ENCODE measurements at regions not wholly inside any gene's neighbourhood (a gene's known extent, or its start where the extent isn't known, plus 50 kb on each side); places are given as distances from the start of the nearest gene placed in this dataset.

DNA sequence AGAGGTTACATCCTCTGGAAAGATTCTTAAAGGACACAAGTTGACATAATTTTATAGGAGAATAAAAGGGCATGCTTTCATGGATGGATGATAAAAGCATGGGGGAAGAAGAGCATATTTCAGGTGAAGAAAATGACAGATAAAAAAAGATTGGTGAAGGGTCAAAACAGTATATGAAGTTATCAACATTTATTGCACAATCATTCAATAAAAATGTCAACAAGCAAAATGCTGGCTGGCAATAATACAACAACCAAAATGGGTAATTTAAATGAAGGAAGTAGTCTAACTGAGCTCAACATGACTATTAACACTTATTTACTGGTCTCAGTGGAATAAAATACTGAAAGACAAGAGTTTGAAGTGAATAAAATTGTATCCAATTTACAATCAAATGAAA, 696.7 kb downstream of the SQOR start:
- TF ChIP-seq, protein P1, sequence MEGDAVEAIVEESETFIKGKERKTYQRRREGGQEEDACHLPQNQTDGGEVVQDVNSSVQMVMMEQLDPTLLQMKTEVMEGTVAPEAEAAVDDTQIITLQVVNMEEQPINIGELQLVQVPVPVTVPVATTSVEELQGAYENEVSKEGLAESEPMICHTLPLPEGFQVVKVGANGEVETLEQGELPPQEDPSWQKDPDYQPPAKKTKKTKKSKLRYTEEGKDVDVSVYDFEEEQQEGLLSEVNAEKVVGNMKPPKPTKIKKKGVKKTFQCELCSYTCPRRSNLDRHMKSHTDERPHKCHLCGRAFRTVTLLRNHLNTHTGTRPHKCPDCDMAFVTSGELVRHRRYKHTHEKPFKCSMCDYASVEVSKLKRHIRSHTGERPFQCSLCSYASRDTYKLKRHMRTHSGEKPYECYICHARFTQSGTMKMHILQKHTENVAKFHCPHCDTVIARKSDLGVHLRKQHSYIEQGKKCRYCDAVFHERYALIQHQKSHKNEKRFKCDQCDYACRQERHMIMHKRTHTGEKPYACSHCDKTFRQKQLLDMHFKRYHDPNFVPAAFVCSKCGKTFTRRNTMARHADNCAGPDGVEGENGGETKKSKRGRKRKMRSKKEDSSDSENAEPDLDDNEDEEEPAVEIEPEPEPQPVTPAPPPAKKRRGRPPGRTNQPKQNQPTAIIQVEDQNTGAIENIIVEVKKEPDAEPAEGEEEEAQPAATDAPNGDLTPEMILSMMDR (IDR thresholded peaks at IDR 0.05): no peak
- intact Hi-C loops (cut with DNase I): no loop called here
- no peak overlapping the region for H3K27ac ChIP-seq
- peaks cover 0 to under 1% (median 0%) of the 10 kb centered on the region in 11 donors for H3K9me3 ChIP-seq
- no peak overlapping the region for H3K4me3 ChIP-seq
- no peak for DNase-seq
- no peaks in the 10 kb centered on the region for H3K27me3 ChIP-seq
- no peaks in the 10 kb centered on the region for H3K36me3 ChIP-seq
- ATAC-seq: no peak
- H3K4me1 ChIP-seq: no peaks in the 10 kb centered on the region

DNA sequence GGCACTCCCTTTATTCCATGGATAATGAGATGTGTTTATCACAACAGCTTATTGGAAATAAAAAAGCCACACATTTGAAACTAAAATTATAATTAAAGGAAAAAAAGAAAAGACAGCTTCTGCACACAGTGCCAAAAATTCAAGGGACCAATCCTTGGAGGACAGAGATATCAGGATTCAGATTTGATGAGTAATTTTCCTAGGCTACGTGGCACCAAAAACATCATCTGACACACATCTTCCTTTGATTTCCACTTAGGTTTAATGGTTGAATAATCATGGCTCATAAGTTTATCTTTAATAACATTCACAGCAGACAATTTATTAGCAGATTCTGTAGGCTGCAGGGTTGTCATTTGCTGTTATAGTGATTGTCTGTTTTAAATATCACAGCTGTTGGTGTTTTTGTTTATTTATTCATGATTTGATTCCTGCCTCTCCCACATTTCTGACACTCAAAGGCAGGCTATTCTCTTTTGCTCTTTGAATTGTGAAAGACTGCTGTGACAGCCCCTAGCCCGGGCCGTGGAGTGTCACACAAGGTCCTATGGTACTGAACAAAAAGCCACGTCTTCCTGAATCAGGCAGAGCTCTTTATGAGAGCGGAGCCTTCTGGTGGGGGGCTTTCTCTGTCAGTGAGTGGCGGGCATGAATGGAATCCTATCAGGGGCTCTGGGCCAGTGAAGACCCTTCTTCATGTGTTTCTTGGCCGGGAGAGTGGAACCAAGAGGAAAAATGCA, 708.5 kb downstream of the SQOR start:
- no peaks in the 10 kb centered on the region for H3K36me3 ChIP-seq
- H3K4me1 ChIP-seq: no peaks in the 10 kb centered on the region
- intact Hi-C loops (cut with DNase I): no loop called here
- H3K27me3 ChIP-seq: no peaks in the 10 kb centered on the region
- WGBS, 2 donors: 68 to 75% methylated on average over 7 of the region's 7 CpGs
- DNase-seq (no peak), ATAC-seq (no peak)
- H3K27ac ChIP-seq: no peak overlapping the region
- H3K4me3 ChIP-seq: no peak overlapping the region
- no peaks in the 10 kb centered on the region for H3K9me3 ChIP-seq
- TF ChIP-seq, protein P1 (IDR thresholded peaks at IDR 0.05): no peak

DNA sequence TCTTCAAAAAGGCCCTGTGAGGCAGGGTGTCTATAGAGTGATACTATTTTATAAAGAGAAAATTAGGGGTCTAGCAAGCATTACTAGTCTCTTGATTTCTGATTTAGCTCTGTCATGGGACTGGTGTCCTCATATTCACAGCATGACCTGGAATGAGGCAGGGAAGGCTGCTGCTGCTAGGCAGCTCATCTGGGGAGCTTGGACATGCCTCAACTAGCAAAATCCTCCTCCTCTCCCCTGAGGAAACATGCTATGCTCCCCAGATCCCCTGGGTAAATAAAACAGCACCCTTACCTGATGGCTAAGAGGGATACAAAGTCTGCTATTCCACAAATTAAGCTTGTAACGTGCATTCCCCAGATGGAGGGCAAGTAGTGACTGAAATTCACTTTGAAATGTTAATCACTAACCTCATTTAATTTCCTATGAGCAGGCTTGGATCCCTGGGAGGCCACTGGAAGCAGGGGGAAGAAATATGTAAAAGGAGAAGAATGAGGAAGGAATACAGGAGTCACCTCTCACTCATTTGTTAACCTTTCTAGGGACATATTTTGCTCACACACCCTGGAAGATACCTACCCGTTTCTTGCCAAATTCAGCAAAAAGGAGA, 709.4 kb downstream of the SQOR start:
- no peaks in the 10 kb centered on the region for H3K4me1 ChIP-seq
- H3K4me3 ChIP-seq: no peak overlapping the region
- TF ChIP-seq, protein P1 (IDR thresholded peaks at IDR 0.05): no peak
- no peaks in the 10 kb centered on the region for H3K27me3 ChIP-seq
- ATAC-seq (no peak), DNase-seq (no peak)
- 62 to 66% methylated on average over 2 of the region's 2 CpGs for WGBS, 2 donors
- H3K9me3 ChIP-seq: no peaks in the 10 kb centered on the region
- intact Hi-C loops (cut with DNase I): no loop called here
- no peak overlapping the region for H3K27ac ChIP-seq
- no peaks in the 10 kb centered on the region for H3K36me3 ChIP-seq

DNA sequence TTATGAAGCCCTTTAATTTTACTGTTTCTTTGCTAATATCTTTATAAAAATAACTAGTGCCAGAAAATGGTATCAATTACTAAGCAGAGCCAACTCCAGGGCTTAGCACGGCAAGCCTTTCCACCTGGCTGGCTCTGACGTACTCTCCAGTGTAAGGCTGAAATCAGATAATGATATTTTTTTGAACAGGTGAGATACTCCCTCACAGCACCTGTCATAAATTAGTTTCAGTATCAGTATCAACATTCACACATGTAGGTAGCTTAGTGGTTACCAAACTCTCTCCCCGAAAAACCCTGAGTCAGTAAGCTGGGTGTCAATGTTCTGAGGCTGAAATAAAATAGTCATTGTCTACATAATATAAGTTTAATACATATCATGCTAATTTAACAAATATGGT, 710.1 kb downstream of the SQOR start:
- no peaks in the 10 kb centered on the region for H3K4me1 ChIP-seq
- H3K27me3 ChIP-seq: no peaks in the 10 kb centered on the region
- H3K27ac ChIP-seq: no peak overlapping the region
- no peaks in the 10 kb centered on the region for H3K36me3 ChIP-seq
- H3K4me3 ChIP-seq: no peak overlapping the region
- DNase-seq (no peak), ATAC-seq (no peak)
- H3K9me3 ChIP-seq: no peaks in the 10 kb centered on the region
- WGBS, 2 donors: 91 to 94% methylated on average over 3 of the region's 3 CpGs
- intact Hi-C loops (cut with DNase I): no loop called here
- TF ChIP-seq, protein P1 (IDR thresholded peaks at IDR 0.05): no peak

Measured in heart right ventricle (tissue), 16 donors.